GM12872 (cell line): ENCODE measurements at regions not wholly inside any gene's neighbourhood (a gene's known extent, or its start where the extent isn't known, plus 50 kb on each side); places are given as distances from the start of the nearest gene placed in this dataset.

Experiments used
- CTCF ChIP-seq: IDR thresholded peaks from 3 replicates; pipeline ENCODE4 v1.5.1; 2011; ENCODE audit warnings: low read depth, mild to moderate bottlenecking, low read length, moderate library complexity; ENCODE audit not compliant: insufficient read depth

- no peak for TF ChIP-seq CTCF
These were observed 1015.6 kb downstream of the PLA2G4A start for GRCh38 chr1:187844313-187844712.

- no peak for TF ChIP-seq CTCF
These were observed 1018.8 kb downstream of the PLA2G4A start for GRCh38 chr1:187847531-187847930.

GRCh38 chr1:187848321-187848720 lies 1019.6 kb downstream of the PLA2G4A start:
- no peak for TF ChIP-seq CTCF

GRCh38 chr1:187853505-187853904 lies 1024.8 kb downstream of the PLA2G4A start:
- no peak for TF ChIP-seq CTCF

DNA sequence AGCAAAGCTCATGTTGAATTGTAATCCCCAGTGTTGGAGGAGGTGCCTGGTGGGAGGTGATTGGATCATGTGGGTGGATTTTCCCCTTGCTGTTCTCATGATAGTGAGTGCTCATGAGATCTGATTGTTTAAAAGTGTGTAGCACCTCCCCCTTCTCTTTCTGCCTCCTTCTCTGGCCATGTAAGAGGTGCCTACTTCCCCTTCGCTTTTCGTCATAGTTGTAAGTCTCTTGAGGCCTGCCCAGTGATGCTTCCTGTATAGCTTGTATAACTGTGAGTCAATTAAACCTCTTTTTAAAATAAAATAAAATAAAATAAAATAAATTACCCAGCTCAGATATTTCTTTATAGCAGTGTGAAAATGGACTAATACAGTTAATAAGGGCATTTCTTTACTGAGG lies 1025.7 kb downstream of the PLA2G4A start:
- TF ChIP-seq CTCF, result no peak

DNA sequence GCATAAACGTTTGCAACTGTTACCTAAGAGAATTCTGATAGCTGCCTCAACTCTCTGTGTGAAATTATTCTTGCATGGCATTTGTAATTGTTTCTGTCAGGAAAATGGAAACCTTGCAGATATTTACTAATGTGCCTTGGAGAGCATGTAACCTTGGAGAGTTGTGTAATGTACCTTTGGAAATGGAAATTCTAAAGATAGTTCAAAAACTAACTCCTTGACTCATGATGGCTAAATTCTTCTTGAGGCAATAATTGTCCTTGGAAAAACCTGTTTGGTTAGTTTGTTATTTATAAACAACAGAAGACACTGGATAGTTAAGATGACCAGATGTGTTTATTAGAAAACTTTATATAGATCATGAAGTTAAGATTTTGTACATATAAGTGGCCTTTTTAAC lies 1033.8 kb downstream of the PLA2G4A start:
- no peak for TF ChIP-seq CTCF

- no peak for TF ChIP-seq CTCF
These were observed 1041.8 kb downstream of the PLA2G4A start for GRCh38 chr1:187870552-187870951.
